ENCODE measurements at regions not wholly inside any gene's neighbourhood (a gene's known extent, or its start where the extent isn't known, plus 50 kb on each side); places are given as distances from the start of the nearest gene placed in this dataset.

- Histone ChIP-seq H3K27ac (ENCODE audit: extremely low read depth, low read depth, low read length) (no peak overlapping the region), H3K9me3 (replicated peaks; ENCODE audit: control insufficient read depth, insufficient read depth, low read depth, low read length) (no peaks in the 10 kb centered on the region), H4K20me1 (replicated peaks; ENCODE audit: control insufficient read depth, insufficient read depth, low read length) (no peaks in the 10 kb centered on the region), H3K4me1 (replicated peaks in 1 of 2; ENCODE audit: control insufficient read depth in 2 of 2, insufficient read depth in 2 of 2, low read length in 2 of 2) (no peaks in the 10 kb centered on the region), H3K9me1 (ENCODE audit: control insufficient read depth, insufficient read depth, low read length) (no peaks in the 10 kb centered on the region), H3K4me3 (no peak overlapping the region), H3K4me2 (ENCODE audit: insufficient read depth, low read length) (no peak overlapping the region), H3K36me3 (ENCODE audit: control insufficient read depth, insufficient read depth, low read length) (no peaks in the 10 kb centered on the region), H3K9ac (ENCODE audit: insufficient read depth in 1 of 2, low read depth in 2 of 2, low read length in 2 of 2) (no peak overlapping the region), H2AFZ (ENCODE audit: low read depth, low read length) (no peak overlapping the region), H3K79me2 (ENCODE audit: control insufficient read depth, insufficient read depth, low read length) (no peaks in the 10 kb centered on the region), H3K27me3 (ENCODE audit: control insufficient read depth in 2 of 2, insufficient read depth in 2 of 2, low read length in 2 of 2) (no peaks in the 10 kb centered on the region)
- POLR2A ChIA-PET: no interaction called here
- no peak for ATAC-seq
- WGBS (ENCODE audit: insufficient coverage, low coverage, missing lambda C conversion rate): 10% methylated on average over 1 of the region's 1 CpG
- no TSS peak for BruUV-seq (replicated peaks)
- in situ Hi-C loops (cut with MboI) (no loop called here), intact Hi-C loops (cut with micrococcal nuclease) (no loop called here)
- FAIRE-seq: no peak
- CTCF ChIA-PET (ENCODE audit: low intra/inter-chr PET ratio): no interaction called here
- no peak for DNase-seq (ENCODE audit: extremely low read depth in 1 of 4, low spot score in 3 of 4)
- TF ChIP-seq SP1 (CRISPR knock-in tag; IDR thresholded peaks at IDR 0.05) (no peak), ZNF316 (IDR thresholded peaks at IDR 0.05) (peak; percentile 72), C11orf30 (IDR thresholded peaks at IDR 0.05; ENCODE audit: low read depth) (peak; percentile 51; the same call in 1 of the 2 replicates)
Observed at GRCh38 chr2:13195270-13195669, 478.5 kb downstream of the TRIB2 start.

GRCh38 chr2:13197248-13197647 lies 480.5 kb downstream of the TRIB2 start:
- Histone ChIP-seq H3K27me3 (ENCODE audit: control insufficient read depth in 2 of 2, insufficient read depth in 2 of 2, low read length in 2 of 2) (no peaks in the 10 kb centered on the region), H3K4me1 (replicated peaks in 1 of 2; ENCODE audit: control insufficient read depth in 2 of 2, insufficient read depth in 2 of 2, low read length in 2 of 2) (no peaks in the 10 kb centered on the region), H3K27ac (ENCODE audit: extremely low read depth, low read depth, low read length) (no peak overlapping the region), H3K79me2 (ENCODE audit: control insufficient read depth, insufficient read depth, low read length) (no peaks in the 10 kb centered on the region), H3K9me3 (replicated peaks; ENCODE audit: control insufficient read depth, insufficient read depth, low read depth, low read length) (no peaks in the 10 kb centered on the region; the same call in 1 of the 2 replicates), H4K20me1 (replicated peaks; ENCODE audit: control insufficient read depth, insufficient read depth, low read length) (no peaks in the 10 kb centered on the region), H2AFZ (ENCODE audit: low read depth, low read length) (no peak overlapping the region), H3K36me3 (ENCODE audit: control insufficient read depth, insufficient read depth, low read length) (no peaks in the 10 kb centered on the region), H3K9ac (ENCODE audit: insufficient read depth in 1 of 2, low read depth in 2 of 2, low read length in 2 of 2) (no peak overlapping the region), H3K4me3 (no peak overlapping the region), H3K4me2 (ENCODE audit: insufficient read depth, low read length) (no peak overlapping the region), H3K9me1 (ENCODE audit: control insufficient read depth, insufficient read depth, low read length) (no peaks in the 10 kb centered on the region)
- in situ Hi-C loops (cut with MboI): no loop called here
- no TSS peak for BruUV-seq (replicated peaks)
- CTCF ChIA-PET (ENCODE audit: low intra/inter-chr PET ratio): no interaction called here
- POLR2A ChIA-PET: no interaction called here
- intact Hi-C loops (cut with micrococcal nuclease): no loop called here
- 0% methylated on average over 1 of the region's 1 CpG for WGBS (ENCODE audit: insufficient coverage, low coverage, missing lambda C conversion rate)
- TF ChIP-seq ZNF354B (CRISPR knock-in tag; IDR thresholded peaks at IDR 0.05) (no peak), ZNF639 (CRISPR knock-in tag; conservative IDR thresholded peaks at IDR 0.05 in 1 of 2, IDR thresholded peaks at IDR 0.05 in 1 of 2) (no peak)
- FAIRE-seq (no peak), ATAC-seq (no peak), DNase-seq (ENCODE audit: extremely low read depth in 1 of 4, low spot score in 3 of 4) (no peak)
